Astrocyte of the cerebellum (primary cell): ENCODE measurements at regions not wholly inside any gene's neighbourhood (a gene's known extent, or its start where the extent isn't known, plus 50 kb on each side); places are given as distances from the start of the nearest gene placed in this dataset.

ENCODE experiments used
- DNase-seq: peaks from one replicate; pipeline ENCODE4 v3.0.0-alpha.2; 2011; ENCODE audit warnings: low read depth
- H3K4me3 ChIP-seq: 2 replicates; pipeline ENCODE4 v1.5.1; 2011; ENCODE audit warnings: mild to moderate bottlenecking, low read depth, low read length, moderate library complexity
- CTCF ChIP-seq: IDR thresholded peaks from 2 replicates; pipeline ENCODE4 v1.5.1; 2012; ENCODE audit warnings: low read length, low read depth, moderate library complexity, mild to moderate bottlenecking; ENCODE audit errors: missing control alignments
- in situ Hi-C: cut with HindIII; loops from 2 replicates; pipeline ENCODE4 v1.10.0; 2017; ENCODE audit warnings: low sequenced_read_pairs

- no peak for DNase-seq
- in situ Hi-C loops, result no loop called here
- H3K4me3 ChIP-seq, result no peak overlapping the region
- TF ChIP-seq CTCF, result no peak
Observed at GRCh38 chr2:201953880-201954279, 79.8 kb upstream of the FZD7 start.

DNA sequence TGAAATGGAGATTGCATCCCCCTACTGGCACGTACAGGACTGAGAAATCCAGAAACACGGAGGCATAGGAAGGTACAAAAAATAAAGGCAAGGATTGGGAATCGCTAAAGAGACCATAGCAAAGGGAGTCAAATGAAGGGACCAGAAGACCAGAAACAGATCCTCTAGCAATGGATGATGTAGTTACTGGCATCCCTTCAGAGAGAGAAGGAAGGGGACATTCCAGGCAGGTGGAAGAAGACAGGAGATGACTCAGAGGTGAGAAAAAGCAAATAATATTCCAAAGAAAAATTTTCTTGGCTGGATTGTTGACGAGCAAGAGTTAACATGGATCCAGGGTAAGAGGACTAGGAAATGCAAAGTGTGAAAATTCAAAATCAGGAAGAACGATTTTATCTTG, 78.4 kb upstream of the FZD7 start:
- peak; percentile 22 for TF ChIP-seq CTCF
- peak; percentile 39 for DNase-seq
- in situ Hi-C loops, result no loop called here
- H3K4me3 ChIP-seq, result no peak overlapping the region

DNA sequence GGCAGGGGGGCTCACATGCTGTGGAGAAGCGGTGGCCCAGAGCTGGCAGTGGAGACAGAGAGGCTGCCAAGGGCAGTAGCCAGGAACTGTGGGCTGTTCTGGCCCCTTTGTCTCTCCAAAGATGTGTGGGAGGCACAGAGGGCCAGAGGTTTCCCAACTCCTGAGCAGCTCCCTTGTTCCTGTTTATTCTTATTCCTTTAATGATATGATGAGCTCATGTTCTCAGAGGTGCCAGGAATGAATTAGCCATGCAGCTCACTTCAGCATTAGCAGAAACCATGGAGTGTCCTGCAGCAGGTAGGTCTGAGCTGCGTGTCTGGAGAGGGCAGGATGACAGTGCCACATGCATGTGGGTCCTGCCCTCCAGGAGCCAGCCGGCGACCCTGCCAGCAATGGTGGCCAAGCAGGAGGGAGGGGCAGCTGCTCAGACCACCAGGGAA, 77.9 kb upstream of the FZD7 start:
- in situ Hi-C loops, result no loop called here
- no peak overlapping the region for H3K4me3 ChIP-seq
- no peak for TF ChIP-seq CTCF
- DNase-seq, result peak; percentile 49

DNA sequence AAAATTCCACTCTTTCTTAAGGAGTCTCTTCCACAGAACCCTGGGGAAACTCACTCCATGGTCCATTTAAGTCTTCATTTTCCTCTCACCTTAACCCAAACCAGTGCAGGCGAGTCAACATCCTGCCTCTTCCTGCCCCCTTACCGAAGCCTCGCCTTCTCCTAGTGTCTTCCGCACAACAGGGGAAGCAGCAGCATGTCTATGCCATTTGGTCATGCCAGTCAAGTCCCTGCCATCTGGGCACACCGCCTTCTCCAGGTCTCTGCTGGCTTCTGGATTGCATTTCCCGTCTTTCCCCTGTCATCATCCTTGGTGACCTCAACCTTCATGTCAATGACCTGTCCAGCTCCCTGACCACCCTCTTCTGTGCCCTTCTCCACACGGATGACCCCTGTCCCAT, 77.3 kb upstream of the FZD7 start:
- no peak for TF ChIP-seq CTCF
- in situ Hi-C loops, result no loop called here

DNA sequence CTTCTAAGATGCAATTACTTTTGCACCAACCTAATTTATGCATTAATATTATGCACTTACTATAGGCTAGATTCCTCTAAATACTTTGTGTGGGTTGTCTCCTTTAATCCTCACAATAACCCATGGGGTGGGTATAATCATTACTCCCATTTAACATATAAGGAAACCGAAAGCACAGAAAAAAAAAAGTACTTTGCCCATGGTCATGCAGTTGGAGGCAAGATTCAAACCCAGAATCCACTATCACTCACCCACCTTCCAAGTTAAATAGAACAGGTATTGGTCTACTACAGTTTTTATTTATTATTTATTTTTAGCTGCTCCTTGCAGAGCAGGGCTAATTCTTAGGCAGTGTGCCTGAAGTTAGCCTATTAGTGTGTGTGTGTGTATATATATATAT, 76.6 kb upstream of the FZD7 start:
- in situ Hi-C loops, result no loop called here
- no peak for DNase-seq
- no peak for TF ChIP-seq CTCF
- H3K4me3 ChIP-seq, result no peak overlapping the region

More for the DNA sequence above, 77.3 kb upstream of the FZD7 start:
- H3K4me3 ChIP-seq, result no peak overlapping the region
- no peak for DNase-seq

DNA sequence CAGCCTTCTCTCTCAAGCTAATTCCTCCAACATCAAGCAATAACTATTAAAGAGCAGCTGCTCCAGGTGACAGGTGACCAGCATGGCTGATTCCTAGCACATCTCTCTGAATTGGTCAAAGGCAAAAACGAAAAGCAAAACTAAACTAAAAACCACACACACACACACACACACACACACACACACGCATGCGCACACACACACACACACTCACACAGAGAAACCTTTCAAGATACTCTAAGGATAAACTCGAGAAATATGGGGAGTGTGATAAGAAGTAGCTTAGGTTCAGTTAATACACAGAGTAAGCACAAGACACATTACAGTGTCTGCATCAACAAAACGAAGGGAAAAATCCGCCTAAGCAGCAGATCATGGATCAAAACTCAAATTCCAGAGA, 74.5 kb upstream of the FZD7 start:
- no peak for TF ChIP-seq CTCF
- no peak for DNase-seq
- no peak overlapping the region for H3K4me3 ChIP-seq
- in situ Hi-C loops, result no loop called here

DNA sequence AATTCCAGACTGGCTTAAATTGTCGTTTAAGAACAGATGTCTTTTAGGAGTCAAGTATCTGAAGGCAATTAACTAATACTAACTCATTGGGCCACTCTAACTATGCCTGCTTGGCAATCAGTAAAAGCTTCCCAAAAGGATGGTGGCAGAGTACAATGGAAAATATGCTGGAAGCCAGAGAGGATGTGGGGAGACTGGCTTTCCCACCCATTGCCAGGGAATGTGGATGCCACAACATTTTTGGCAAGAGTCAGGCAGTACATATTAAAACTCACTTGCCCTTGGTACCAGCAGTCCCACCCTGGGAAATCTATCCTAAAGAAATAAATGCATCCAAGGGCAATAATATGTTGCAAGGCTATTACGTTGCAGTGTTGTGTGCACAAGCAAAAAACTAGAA, 74.0 kb upstream of the FZD7 start:
- in situ Hi-C loops, result loop anchor here (5.0 kb wide), 1 partner anchor 68 kb away; no protein-coding TSS in a partner anchor
- peak; percentile 32 for DNase-seq
- no peak overlapping the region for H3K4me3 ChIP-seq
- no peak for TF ChIP-seq CTCF
